Fibroblast of lung (primary cell): ENCODE measurements at regions not wholly inside any gene's neighbourhood (a gene's known extent, or its start where the extent isn't known, plus 50 kb on each side); places are given as distances from the start of the nearest gene placed in this dataset.

Experiments
- DNase-seq, 2 donors: peaks; one replicate each; pipeline versions ENCODE4 v3.0.0 to v3.0.0-alpha.2; 2010; ENCODE audit warnings: low read depth in 2 of 2
- H2AFZ ChIP-seq: 2 replicates; pipeline ENCODE4 v1.5.1; 2012; ENCODE audit warnings: low read length, control low read depth, inconsistent platforms
- H3K27ac ChIP-seq: 2 replicates; pipeline ENCODE4 v1.5.1; 2011; ENCODE audit warnings: low read length, control low read depth; ENCODE audit not compliant: insufficient read depth
- H3K27me3 ChIP-seq: 2 replicates; pipeline ENCODE4 v1.5.1; 2011; ENCODE audit warnings: mild to moderate bottlenecking, low read length; ENCODE audit not compliant: control insufficient read depth, insufficient read depth
- H3K36me3 ChIP-seq: 2 replicates; pipeline ENCODE4 v1.5.1; 2011; ENCODE audit warnings: low read length; ENCODE audit not compliant: control insufficient read depth, insufficient read depth
- H3K4me1 ChIP-seq: 2 replicates; pipeline ENCODE4 v1.5.1; 2011; ENCODE audit warnings: low read length; ENCODE audit not compliant: control insufficient read depth, insufficient read depth; ENCODE audit errors: extremely low read depth
- H3K4me2 ChIP-seq: 2 replicates; pipeline ENCODE4 v1.5.1; 2011; ENCODE audit warnings: low read length, control low read depth; ENCODE audit not compliant: insufficient read depth; ENCODE audit errors: extremely low read depth
- H3K4me3 ChIP-seq, 4 experiments: fragments of 200-600 bp in 1 of 4; sonication (generic) in 1 of 4; replicated peaks in 1 of 4; 2 replicates each; pipeline ENCODE4 v1.5.1; 2011 to 2016; ENCODE audit warnings: low read length in 4 of 4, low read depth in 3 of 4, mild to moderate bottlenecking in 3 of 4, control low read depth in 2 of 4, inconsistent platforms in 1 of 4, mixed read lengths in 1 of 4; ENCODE audit not compliant: insufficient read depth in 1 of 4; ENCODE audit errors: control extremely low read depth in 1 of 4
- H3K79me2 ChIP-seq: 2 replicates; pipeline ENCODE4 v1.5.1; 2012; ENCODE audit warnings: mild to moderate bottlenecking, low read length, inconsistent platforms; ENCODE audit not compliant: control insufficient read depth, insufficient read depth
- H3K9ac ChIP-seq: 2 replicates; pipeline ENCODE4 v1.5.1; 2011; ENCODE audit warnings: mild to moderate bottlenecking, low read length, control low read depth; ENCODE audit not compliant: insufficient read depth
- H3K9me3 ChIP-seq: 2 replicates; pipeline ENCODE4 v1.5.1; 2012; ENCODE audit warnings: low read depth, low read length; ENCODE audit not compliant: control insufficient read depth, insufficient read depth
- H4K20me1 ChIP-seq: 2 replicates; pipeline ENCODE4 v1.5.1; 2011; ENCODE audit warnings: low read length; ENCODE audit not compliant: control insufficient read depth, insufficient read depth; ENCODE audit errors: extremely low read depth
- EZH2 ChIP-seq: IDR thresholded peaks from 2 replicates; pipeline ENCODE4 v1.5.1; 2012; ENCODE audit warnings: low read length, control low read depth, mild to moderate bottlenecking; ENCODE audit errors: missing control alignments
- TF ChIP-seq, protein P1 (sequence below), 2 donors: IDR thresholded peaks in 1 of 2; conservative IDR thresholded peaks in 1 of 2; 1 replicate in 1 of 2; 2 replicates in 1 of 2; pipeline ENCODE4 v1.5.1; 2011 to 2012; ENCODE audit warnings: low read length in 2 of 2, control low read depth in 1 of 2, inconsistent platforms in 1 of 2, low read depth in 1 of 2, mild to moderate bottlenecking in 1 of 2

DNA sequence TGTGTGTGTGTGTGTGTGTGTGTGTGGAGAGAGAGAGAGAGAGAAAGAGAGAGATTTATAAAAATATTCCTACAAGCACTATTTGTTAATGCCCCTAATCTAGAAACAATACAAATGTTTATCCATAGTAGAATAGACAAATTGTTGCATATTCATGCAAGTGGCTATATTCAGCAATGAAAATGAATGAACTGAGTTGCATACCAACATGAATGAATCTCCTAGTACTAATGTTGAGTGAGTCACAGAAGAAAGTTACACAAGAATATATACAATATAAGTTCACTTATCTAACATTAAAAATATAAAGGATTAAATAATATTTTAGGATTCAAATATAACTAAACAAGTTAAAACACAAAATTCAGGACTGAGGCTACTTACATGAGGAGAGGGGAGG lies 456.8 kb upstream of the AMOT start:
- TF ChIP-seq, protein P1, sequence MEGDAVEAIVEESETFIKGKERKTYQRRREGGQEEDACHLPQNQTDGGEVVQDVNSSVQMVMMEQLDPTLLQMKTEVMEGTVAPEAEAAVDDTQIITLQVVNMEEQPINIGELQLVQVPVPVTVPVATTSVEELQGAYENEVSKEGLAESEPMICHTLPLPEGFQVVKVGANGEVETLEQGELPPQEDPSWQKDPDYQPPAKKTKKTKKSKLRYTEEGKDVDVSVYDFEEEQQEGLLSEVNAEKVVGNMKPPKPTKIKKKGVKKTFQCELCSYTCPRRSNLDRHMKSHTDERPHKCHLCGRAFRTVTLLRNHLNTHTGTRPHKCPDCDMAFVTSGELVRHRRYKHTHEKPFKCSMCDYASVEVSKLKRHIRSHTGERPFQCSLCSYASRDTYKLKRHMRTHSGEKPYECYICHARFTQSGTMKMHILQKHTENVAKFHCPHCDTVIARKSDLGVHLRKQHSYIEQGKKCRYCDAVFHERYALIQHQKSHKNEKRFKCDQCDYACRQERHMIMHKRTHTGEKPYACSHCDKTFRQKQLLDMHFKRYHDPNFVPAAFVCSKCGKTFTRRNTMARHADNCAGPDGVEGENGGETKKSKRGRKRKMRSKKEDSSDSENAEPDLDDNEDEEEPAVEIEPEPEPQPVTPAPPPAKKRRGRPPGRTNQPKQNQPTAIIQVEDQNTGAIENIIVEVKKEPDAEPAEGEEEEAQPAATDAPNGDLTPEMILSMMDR (conservative IDR thresholded peaks at IDR 0.05 in 1 of 2, IDR thresholded peaks at IDR 0.05 in 1 of 2; ENCODE audit: low read depth in 1 of 2, low read length in 2 of 2): no peak
- no peak for TF ChIP-seq EZH2
- Histone ChIP-seq H3K4me1 (no peaks in the 10 kb centered on the region), H2AFZ (no peak overlapping the region), H3K79me2 (no peaks in the 10 kb centered on the region), H3K4me2 (no peak overlapping the region), H4K20me1 (no peaks in the 10 kb centered on the region), H3K9me3 (no peaks in the 10 kb centered on the region), H3K4me3 (no peak overlapping the region), H3K36me3 (no peaks in the 10 kb centered on the region), H3K9ac (no peak overlapping the region), H3K27me3 (no peaks in the 10 kb centered on the region), H3K27ac (no peak overlapping the region)
- peak in 1 of 2 donors; percentile 14 for DNase-seq

DNA sequence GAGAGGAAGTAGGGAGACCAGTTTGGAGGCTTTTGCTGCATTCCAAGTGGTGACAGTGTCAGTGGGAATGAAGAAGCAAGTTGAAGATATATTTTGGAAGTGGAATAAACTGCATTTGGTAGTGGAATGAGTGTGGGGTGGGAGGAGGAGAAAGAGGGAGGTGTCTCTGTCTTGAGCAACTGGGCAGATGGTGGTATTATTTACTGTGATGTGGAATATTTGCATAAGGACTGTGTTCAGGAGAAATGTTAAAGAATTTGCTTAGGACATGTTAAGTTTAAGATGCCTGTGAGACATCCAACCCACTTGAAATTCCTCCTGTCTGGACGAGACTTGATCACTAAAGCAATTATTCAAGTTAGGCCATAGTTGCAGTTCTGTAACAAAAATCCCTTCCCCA lies 448.9 kb upstream of the AMOT start:
- no peak overlapping the region for H3K4me2 ChIP-seq
- TF ChIP-seq, protein P1 (conservative IDR thresholded peaks at IDR 0.05 in 1 of 2, IDR thresholded peaks at IDR 0.05 in 1 of 2; ENCODE audit: low read depth in 1 of 2, low read length in 2 of 2): no peak
- no peak for TF ChIP-seq EZH2
- H3K4me3 ChIP-seq: no peak overlapping the region
- H2AFZ ChIP-seq: no peak overlapping the region
- H3K27ac ChIP-seq: no peak overlapping the region
- H3K79me2 ChIP-seq: no peaks in the 10 kb centered on the region
- peak in 1 of 2 donors; percentile 9 for DNase-seq
- H3K9me3 ChIP-seq: no peaks in the 10 kb centered on the region
- no peaks in the 10 kb centered on the region for H3K4me1 ChIP-seq
- H3K36me3 ChIP-seq: no peaks in the 10 kb centered on the region
- H3K9ac ChIP-seq: no peak overlapping the region
- H3K27me3 ChIP-seq: no peaks in the 10 kb centered on the region
- no peaks in the 10 kb centered on the region for H4K20me1 ChIP-seq

DNA sequence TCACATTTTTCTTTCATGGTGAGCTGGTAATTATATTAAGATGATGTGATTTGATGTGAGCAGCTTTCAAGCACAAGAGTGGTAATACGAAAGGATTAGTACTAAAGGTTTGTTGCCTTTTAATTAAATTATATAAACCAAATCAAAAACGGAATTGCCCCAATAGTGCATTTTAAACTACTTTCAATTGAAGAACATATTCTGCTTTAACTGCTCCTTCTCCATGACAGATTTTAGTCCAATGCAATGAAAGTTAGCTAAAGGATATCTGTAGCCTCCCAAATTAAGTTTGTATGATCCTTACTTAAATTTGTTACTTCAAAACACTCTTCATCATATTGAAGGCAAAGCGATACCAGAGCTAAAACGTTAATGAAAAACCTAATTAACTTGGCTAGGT lies 447.1 kb upstream of the AMOT start:
- no peak for DNase-seq
- no peaks in the 10 kb centered on the region for H3K4me1 ChIP-seq
- no peak overlapping the region for H3K9ac ChIP-seq
- H3K79me2 ChIP-seq: no peaks in the 10 kb centered on the region
- H3K4me3 ChIP-seq: no peak overlapping the region
- H3K36me3 ChIP-seq: no peaks in the 10 kb centered on the region
- H3K27me3 ChIP-seq: no peaks in the 10 kb centered on the region
- no peak overlapping the region for H2AFZ ChIP-seq
- H3K4me2 ChIP-seq: no peak overlapping the region
- no peak for TF ChIP-seq EZH2
- TF ChIP-seq, protein P1 (conservative IDR thresholded peaks at IDR 0.05 in 1 of 2, IDR thresholded peaks at IDR 0.05 in 1 of 2; ENCODE audit: low read depth in 1 of 2, low read length in 2 of 2): no peak
- H3K27ac ChIP-seq: no peak overlapping the region
- H4K20me1 ChIP-seq: no peaks in the 10 kb centered on the region
- no peaks in the 10 kb centered on the region for H3K9me3 ChIP-seq
